GM03348 (cell line): ENCODE measurements at regions not wholly inside any gene's neighbourhood (a gene's known extent, or its start where the extent isn't known, plus 50 kb on each side); places are given as distances from the start of the nearest gene placed in this dataset.
"Not testable (repeated sequence)": the region's sequence is repeated elsewhere in the genome, so short reads cannot be mapped to it uniquely, and the experiment has no call there.

ENCODE experiments used
- DNase-seq: peaks from one replicate; pipeline ENCODE4 v3.0.0; 2012; ENCODE audit warnings: low spot score

- no peak for DNase-seq
These were observed 95.9 kb upstream of the PCSK1 start for GRCh38 chr5:96528826-96529474.

GRCh38 chr5:96529559-96529958 lies 96.5 kb upstream of the PCSK1 start:
- DNase-seq, result no peak

- DNase-seq, result no peak
These were observed 97.9 kb upstream of the PCSK1 start for GRCh38 chr5:96530901-96531300.

- DNase-seq, result no peak
These were observed 100.3 kb upstream of the PCSK1 start for GRCh38 chr5:96533371-96533770.

GRCh38 chr5:96537386-96537785 lies 104.3 kb upstream of the PCSK1 start:
- peak; percentile 41 for DNase-seq

GRCh38 chr5:96538808-96539250 lies 105.8 kb upstream of the PCSK1 start:
- DNase-seq, result no peak

GRCh38 chr5:96546120-96546519 lies 113.1 kb upstream of the PCSK1 start:
- no peak for DNase-seq

GRCh38 chr5:96547486-96547885 lies 114.4 kb upstream of the PCSK1 start:
- no peak for DNase-seq

GRCh38 chr5:96548905-96549304 lies 113.3 kb upstream of the CAST start:
- DNase-seq, result peak; percentile 17

- DNase-seq, result not testable (repeated sequence)
These were observed 101.3 kb upstream of the CAST start for GRCh38 chr5:96560857-96561256.

GRCh38 chr5:96562614-96563013 lies 99.6 kb upstream of the CAST start:
- peak; percentile 64 for DNase-seq

GRCh38 chr5:96563816-96564215 lies 98.4 kb upstream of the CAST start:
- DNase-seq, result no peak

- DNase-seq, result peak; percentile 70
These were observed 96.5 kb upstream of the CAST start for GRCh38 chr5:96565582-96566265.

GRCh38 chr5:96566833-96567587 lies 95.2 kb upstream of the CAST start:
- peak; percentile 82 for DNase-seq

- DNase-seq, result no peak
These were observed 92.8 kb upstream of the CAST start for GRCh38 chr5:96569332-96569731.

GRCh38 chr5:96569770-96570169 lies 92.4 kb upstream of the CAST start:
- DNase-seq, result no peak

- DNase-seq, result peak; percentile 78
These were observed 89.2 kb upstream of the CAST start for GRCh38 chr5:96572864-96573512.

GRCh38 chr5:96573513-96573894 lies 88.7 kb upstream of the CAST start:
- DNase-seq, result no peak

- DNase-seq, result no peak
These were observed 85.3 kb upstream of the CAST start for GRCh38 chr5:96576876-96577275.

GRCh38 chr5:96577909-96578308 lies 84.3 kb upstream of the CAST start:
- peak; percentile 15 for DNase-seq

GRCh38 chr5:96579711-96580110 lies 82.5 kb upstream of the CAST start:
- no peak for DNase-seq

- peak; percentile 33 for DNase-seq
These were observed 79.8 kb upstream of the CAST start for GRCh38 chr5:96582343-96582742.

GRCh38 chr5:96584712-96585111 lies 77.5 kb upstream of the CAST start:
- DNase-seq, result no peak
